Trophoblast cell (in vitro differentiated cells and primary cell): ENCODE measurements at regions not wholly inside any gene's neighbourhood (a gene's known extent, or its start where the extent isn't known, plus 50 kb on each side); places are given as distances from the start of the nearest gene placed in this dataset.

ENCODE experiments used
- DNase-seq, 2 donors: peaks; one replicate each; pipeline ENCODE4 v3.0.0-alpha.2; 2016
- H2AFZ ChIP-seq: 2 replicates; pipeline ENCODE4 v1.6.1; 2013; ENCODE audit warnings: low read length, moderate library complexity, mild to moderate bottlenecking; ENCODE audit not compliant: insufficient read depth, poor library complexity
- H2AK5ac ChIP-seq: 2 replicates; pipeline ENCODE4 v1.6.1; 2013; ENCODE audit warnings: mild to moderate bottlenecking, low read length
- H2BK120ac ChIP-seq: 2 replicates; pipeline ENCODE4 v1.6.1; 2013; ENCODE audit warnings: low read length, mild to moderate bottlenecking, moderate library complexity; ENCODE audit not compliant: insufficient read depth, poor library complexity
- H2BK12ac ChIP-seq: 2 replicates; pipeline ENCODE4 v1.6.1; 2013; ENCODE audit warnings: mild to moderate bottlenecking, low read length, moderate library complexity
- H2BK5ac ChIP-seq: 2 replicates; pipeline ENCODE4 v1.6.1; 2013; ENCODE audit warnings: low read length, low read depth, moderate library complexity, mild to moderate bottlenecking; ENCODE audit not compliant: poor library complexity
- H3K14ac ChIP-seq: 2 replicates; pipeline ENCODE4 v1.6.1; 2013; ENCODE audit warnings: mild to moderate bottlenecking, low read length
- H3K18ac ChIP-seq: 2 replicates; pipeline ENCODE4 v1.6.1; 2013; ENCODE audit warnings: mild to moderate bottlenecking, low read length
- H3K23ac ChIP-seq: 2 replicates; pipeline ENCODE4 v1.6.1; 2013; ENCODE audit warnings: low read length
- H3K27ac ChIP-seq: 2 replicates; pipeline ENCODE4 v1.5.1; 2013; ENCODE audit warnings: low read depth, mild to moderate bottlenecking, inconsistent platforms, low read length, moderate library complexity
- H3K27me3 ChIP-seq: 2 replicates; pipeline ENCODE4 v1.6.1; 2013; ENCODE audit warnings: inconsistent platforms, mild to moderate bottlenecking, low read length, moderate library complexity; ENCODE audit not compliant: insufficient read depth
- H3K36me3 ChIP-seq, 2 experiments: 1 replicate in 1 of 2; 2 replicates in 1 of 2; pipeline ENCODE4 v1.6.1; 2013; ENCODE audit warnings: low read length in 2 of 2, mild to moderate bottlenecking in 2 of 2, moderate library complexity in 1 of 2; ENCODE audit not compliant: insufficient read depth in 2 of 2, control insufficient read depth in 1 of 2
- H3K4ac ChIP-seq: 2 replicates; pipeline ENCODE4 v1.6.1; 2013; ENCODE audit warnings: low read depth, mild to moderate bottlenecking, low read length, moderate library complexity
- H3K4me1 ChIP-seq, 2 experiments: 1 replicate in 1 of 2; 2 replicates in 1 of 2; pipeline ENCODE4 v1.6.1; 2013; ENCODE audit warnings: low read length in 2 of 2, mild to moderate bottlenecking in 2 of 2, moderate library complexity in 1 of 2; ENCODE audit not compliant: insufficient read depth in 2 of 2, control insufficient read depth in 1 of 2
- H3K4me2 ChIP-seq: 2 replicates; pipeline ENCODE4 v1.6.1; 2013; ENCODE audit warnings: inconsistent platforms, mild to moderate bottlenecking, low read length, moderate library complexity
- H3K4me3 ChIP-seq: 2 replicates; pipeline ENCODE4 v1.5.1; 2013; ENCODE audit warnings: mild to moderate bottlenecking, low read depth, low read length, inconsistent platforms
- H3K79me1 ChIP-seq: one replicate; pipeline ENCODE4 v1.6.1; 2013; ENCODE audit warnings: low read length
- H3K79me2 ChIP-seq: 2 replicates; pipeline ENCODE4 v1.6.1; 2013; ENCODE audit warnings: low read length, mild to moderate bottlenecking; ENCODE audit not compliant: control insufficient read depth, insufficient read depth, poor library complexity
- H3K9ac ChIP-seq: 2 replicates; pipeline ENCODE4 v1.6.1; 2013; ENCODE audit warnings: mild to moderate bottlenecking, low read length
- H3K9me3 ChIP-seq: 2 replicates; pipeline ENCODE4 v1.6.1; 2013; ENCODE audit warnings: low read depth, mild to moderate bottlenecking, control low read depth, inconsistent platforms, low read length; ENCODE audit not compliant: insufficient read depth
- H4K12ac ChIP-seq: 2 replicates; pipeline ENCODE4 v1.6.1; 2013; ENCODE audit warnings: low read depth, mild to moderate bottlenecking, low read length, moderate library complexity
- H4K8ac ChIP-seq: 2 replicates; pipeline ENCODE4 v1.6.1; 2013; ENCODE audit warnings: low read depth, mild to moderate bottlenecking, low read length, moderate library complexity
- H4K91ac ChIP-seq: one replicate; pipeline ENCODE4 v1.6.1; 2013; ENCODE audit warnings: low read depth, mild to moderate bottlenecking, low read length, moderate library complexity
- WGBS: extraction: QIAGEN DNeasy Blood & Tissue Kit; methylation state at CpG from one replicate; pipeline ENCODE4 v1.1.7; 2013; ENCODE audit warnings: missing lambda C conversion rate; ENCODE audit not compliant: insufficient read length, insufficient coverage; ENCODE audit errors: extremely low coverage; 5-methylcytosine and 5-hydroxymethylcytosine counted together

DNA sequence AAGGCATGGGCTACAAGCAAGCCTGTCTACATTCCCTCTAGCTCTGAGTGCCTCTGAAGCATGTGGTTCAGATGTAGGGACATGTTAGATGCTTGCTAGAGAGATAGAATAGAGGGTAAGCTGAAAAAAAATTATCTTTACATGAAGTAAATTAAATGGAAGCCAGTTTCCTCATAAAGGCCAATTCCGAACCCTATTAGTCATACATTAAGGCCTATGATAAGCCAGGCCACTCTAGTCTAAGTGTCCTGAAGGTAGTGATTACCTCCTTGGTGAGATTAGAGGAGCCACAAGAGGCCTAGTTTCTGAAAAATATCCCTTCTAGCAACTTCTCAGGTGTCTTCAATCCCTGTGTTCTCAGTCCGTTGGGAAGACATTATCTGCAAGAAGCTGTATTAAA is 72.4 kb upstream of the NPAS2 start:
- no peak overlapping the region for H3K9ac ChIP-seq
- no peak overlapping the region for H2BK5ac ChIP-seq
- no peaks in the 10 kb centered on the region for H3K79me2 ChIP-seq
- no peak overlapping the region for H2BK12ac ChIP-seq
- no peak overlapping the region for H3K4ac ChIP-seq
- no peak overlapping the region for H4K8ac ChIP-seq
- no peak overlapping the region for H2BK120ac ChIP-seq
- H3K79me1 ChIP-seq = no peaks in the 10 kb centered on the region
- no peak overlapping the region for H3K4me3 ChIP-seq
- no peak overlapping the region for H3K27ac ChIP-seq
- H3K4me1 ChIP-seq = peaks cover 0 to 3% of the 10 kb centered on the region in 2 experiments
- H2AFZ ChIP-seq = no peak overlapping the region
- no peaks in the 10 kb centered on the region for H3K9me3 ChIP-seq
- H3K18ac ChIP-seq = no peak overlapping the region
- no peak overlapping the region for H3K23ac ChIP-seq
- WGBS = no CpG with 5 or more reads among the region's 2 CpGs
- no peak overlapping the region for H2AK5ac ChIP-seq
- DNase-seq = peak in 1 of 2 donors; percentile 33
- no peak overlapping the region for H4K91ac ChIP-seq
- no peak overlapping the region for H4K12ac ChIP-seq
- H3K27me3 ChIP-seq = no peaks in the 10 kb centered on the region
- no peaks in the 10 kb centered on the region for H3K36me3 ChIP-seq
- H3K14ac ChIP-seq = no peak overlapping the region
- H3K4me2 ChIP-seq = no peak overlapping the region

- no CpG with 5 or more reads among the region's 5 CpGs for WGBS
- Histone ChIP-seq H2BK5ac (no peak overlapping the region), H3K27me3 (no peaks in the 10 kb centered on the region)
Observed at GRCh38 chr2:100747996-100748615, 71.8 kb upstream of the NPAS2 start.

GRCh38 chr2:100748673-100749072 is 71.3 kb upstream of the NPAS2 start:
- no peak overlapping the region for H2BK5ac ChIP-seq
- no peak overlapping the region for H2BK12ac ChIP-seq
- no peak overlapping the region for H3K4me3 ChIP-seq
- H3K4me1 ChIP-seq = no peaks in the 10 kb centered on the region
- no peak overlapping the region for H3K18ac ChIP-seq
- no peaks in the 10 kb centered on the region for H3K27me3 ChIP-seq
- no peaks in the 10 kb centered on the region for H3K9me3 ChIP-seq
- H3K79me2 ChIP-seq = no peaks in the 10 kb centered on the region
- no peaks in the 10 kb centered on the region for H3K36me3 ChIP-seq
- H3K9ac ChIP-seq = peak overlapping the region; percentile 39
- H4K12ac ChIP-seq = no peak overlapping the region
- no peak overlapping the region for H2BK120ac ChIP-seq
- H3K79me1 ChIP-seq = no peaks in the 10 kb centered on the region
- no peak overlapping the region for H3K14ac ChIP-seq
- no peak overlapping the region for H4K91ac ChIP-seq
- H4K8ac ChIP-seq = no peak overlapping the region
- no peak overlapping the region for H2AK5ac ChIP-seq
- H3K4me2 ChIP-seq = no peak overlapping the region
- no peak overlapping the region for H3K4ac ChIP-seq
- DNase-seq = no peak
- no peak overlapping the region for H3K23ac ChIP-seq
- no peak overlapping the region for H2AFZ ChIP-seq
- H3K27ac ChIP-seq = no peak overlapping the region

More at GRCh38 chr2:100747996-100748615, 71.8 kb upstream of the NPAS2 start:
- Histone ChIP-seq H3K23ac (no peak overlapping the region), H3K36me3 (no peaks in the 10 kb centered on the region), H3K79me2 (no peaks in the 10 kb centered on the region), H2AK5ac (no peak overlapping the region), H3K79me1 (no peaks in the 10 kb centered on the region), H3K4me1 (no peaks in the 10 kb centered on the region), H3K18ac (no peak overlapping the region), H4K12ac (no peak overlapping the region), H3K14ac (no peak overlapping the region), H4K8ac (no peak overlapping the region), H4K91ac (no peak overlapping the region), H2AFZ (no peak overlapping the region), H2BK120ac (no peak overlapping the region), H3K9me3 (no peaks in the 10 kb centered on the region), H2BK12ac (no peak overlapping the region), H3K4me3 (no peak overlapping the region), H3K4me2 (no peak overlapping the region), H3K4ac (no peak overlapping the region), H3K9ac (peak overlapping the region; percentile 39), H3K27ac (no peak overlapping the region)
- DNase-seq = no peak

GRCh38 chr2:100749771-100750542 is 70.0 kb upstream of the NPAS2 start:
- no peak overlapping the region for H3K23ac ChIP-seq
- H3K27ac ChIP-seq = no peak overlapping the region
- no peak for DNase-seq
- H3K36me3 ChIP-seq = no peaks in the 10 kb centered on the region
- no peak overlapping the region for H2BK12ac ChIP-seq
- H3K9ac ChIP-seq = no peak overlapping the region
- no peak overlapping the region for H4K8ac ChIP-seq
- no CpG with 5 or more reads among the region's 4 CpGs for WGBS
- no peak overlapping the region for H2AK5ac ChIP-seq
- H3K79me2 ChIP-seq = no peaks in the 10 kb centered on the region
- H3K14ac ChIP-seq = no peak overlapping the region
- H3K4ac ChIP-seq = no peak overlapping the region
- no peak overlapping the region for H4K91ac ChIP-seq
- H3K79me1 ChIP-seq = no peaks in the 10 kb centered on the region
- no peaks in the 10 kb centered on the region for H3K4me1 ChIP-seq
- H2AFZ ChIP-seq = no peak overlapping the region
- H2BK120ac ChIP-seq = no peak overlapping the region
- no peak overlapping the region for H2BK5ac ChIP-seq
- H4K12ac ChIP-seq = no peak overlapping the region
- no peaks in the 10 kb centered on the region for H3K27me3 ChIP-seq
- H3K9me3 ChIP-seq = no peaks in the 10 kb centered on the region
- no peak overlapping the region for H3K4me3 ChIP-seq
- H3K4me2 ChIP-seq = no peak overlapping the region
- H3K18ac ChIP-seq = no peak overlapping the region
